Stimulated activated naive CD8-positive, alpha-beta T cell treated with anti-CD3 and anti-CD28 coated beads, Interleukin-15, amount 100 ng/mL, for 72 hours (primary cell): ENCODE measurements at regions not wholly inside any gene's neighbourhood (a gene's known extent, or its start where the extent isn't known, plus 50 kb on each side); places are given as distances from the start of the nearest gene placed in this dataset.

ENCODE experiments used
- ATAC-seq: fragments of 150-1000 bp; cut with Tn5 transposase; 2 replicates; pipeline ENCODE4 v1.10.0; 2021; ENCODE audit warnings: mild to moderate bottlenecking, moderate library complexity
- DNase-seq, 2 donors: peaks; one replicate each; pipeline ENCODE4 v3.0.0; 2021 to 2022
- H3K27ac Mint-ChIP-seq, 2 donors: one replicate each; pipeline ENCODE4 v1.8.0; 2022; ENCODE audit warnings: mild to moderate bottlenecking in 2 of 2, mixed read lengths in 2 of 2, moderate library complexity in 2 of 2
- H3K27me3 Mint-ChIP-seq: one replicate; pipeline ENCODE4 v1.8.0; 2022; ENCODE audit warnings: mixed read lengths
- H3K4me1 Mint-ChIP-seq: one replicate; pipeline ENCODE4 v1.8.0; 2022; ENCODE audit warnings: mild to moderate bottlenecking, mixed read lengths
- H3K4me3 Mint-ChIP-seq, 2 donors: one replicate each; pipeline ENCODE4 v1.8.0; 2022; ENCODE audit warnings: mild to moderate bottlenecking in 2 of 2, mixed read lengths in 2 of 2, moderate library complexity in 1 of 2
- H3K9me3 Mint-ChIP-seq, 2 donors: one replicate each; pipeline ENCODE4 v1.8.0; 2022; ENCODE audit warnings: mixed read lengths in 2 of 2

GRCh38 chr12:98059659-98060343 lies 455.6 kb upstream of the TMPO start:
- H3K9me3 Mint-ChIP-seq, result no peaks in the 10 kb centered on the region
- no peak for ATAC-seq
- no peaks in the 10 kb centered on the region for H3K27me3 Mint-ChIP-seq
- DNase-seq, result no peak
- H3K27ac Mint-ChIP-seq, result no peak overlapping the region
- H3K4me3 Mint-ChIP-seq, result no peak overlapping the region
- H3K4me1 Mint-ChIP-seq, result no peaks in the 10 kb centered on the region

DNA sequence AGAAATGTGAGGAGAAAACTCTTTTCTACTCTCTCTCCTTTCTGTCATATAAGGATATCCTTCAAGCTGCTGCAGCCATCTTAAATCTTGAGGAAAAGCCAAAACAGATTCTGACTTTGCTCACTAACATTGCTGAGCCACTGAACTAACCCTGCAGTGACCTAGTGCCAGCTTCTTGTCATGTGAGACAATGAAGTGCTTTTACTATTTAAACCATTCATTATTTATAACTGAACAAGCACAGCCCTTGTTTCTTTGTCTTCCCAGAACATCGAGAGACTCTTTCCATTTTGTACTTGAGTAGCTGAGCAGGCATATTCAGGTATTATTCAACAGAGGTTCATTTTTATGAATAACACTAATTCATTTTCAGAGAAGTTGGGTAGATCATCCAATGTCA lies 455.0 kb upstream of the TMPO start:
- H3K4me1 Mint-ChIP-seq, result no peaks in the 10 kb centered on the region
- ATAC-seq, result no peak

DNA sequence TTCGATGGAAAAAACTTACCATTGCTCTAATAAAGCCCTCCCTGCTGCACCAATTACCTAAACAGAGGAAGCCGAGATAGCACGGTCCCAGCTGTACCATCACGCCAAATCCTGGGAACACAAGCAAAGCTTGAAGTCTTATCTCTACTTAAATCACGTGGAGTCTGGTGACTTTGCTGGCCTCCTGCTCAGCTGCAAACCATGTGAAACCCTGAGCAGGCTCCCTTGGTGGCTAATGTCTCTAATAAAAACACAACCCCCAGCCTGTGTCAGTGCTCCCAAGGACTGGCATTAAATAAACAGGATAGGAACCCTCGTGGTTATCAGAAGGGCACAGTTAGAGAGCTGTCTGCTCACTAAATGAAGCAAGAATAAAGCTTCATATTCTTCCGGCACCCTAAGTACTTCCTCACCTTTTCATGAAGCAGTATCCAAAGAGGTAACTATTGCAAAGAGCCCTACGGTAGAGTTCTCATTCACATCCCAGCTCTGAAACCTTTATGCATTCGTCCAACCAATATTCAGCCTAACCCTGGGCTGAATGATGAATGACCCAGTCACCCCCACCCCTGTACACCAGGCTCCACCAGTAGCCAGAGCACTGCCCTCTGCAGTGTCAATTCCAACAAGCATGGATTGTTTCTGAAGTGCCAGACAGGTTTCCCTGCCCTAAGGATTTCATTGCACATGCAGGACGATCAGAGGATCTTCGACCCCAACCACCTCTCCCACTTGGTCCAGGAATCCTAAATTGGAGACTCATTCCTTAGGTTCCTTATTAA lies 452.7 kb upstream of the TMPO start:
- DNase-seq (no peak), ATAC-seq (no peak)
- Mint-ChIP-seq H3K9me3 (no peaks in the 10 kb centered on the region), H3K27ac (no peak overlapping the region), H3K4me1 (no peaks in the 10 kb centered on the region), H3K4me3 (no peak overlapping the region), H3K27me3 (no peaks in the 10 kb centered on the region)

More for the DNA sequence above, 455.0 kb upstream of the TMPO start:
- Mint-ChIP-seq H3K4me3 (no peak overlapping the region), H3K9me3 (no peaks in the 10 kb centered on the region), H3K27me3 (no peaks in the 10 kb centered on the region), H3K27ac (no peak overlapping the region)
- DNase-seq, result no peak

GRCh38 chr12:98064501-98064900 lies 450.9 kb upstream of the TMPO start:
- H3K4me3 Mint-ChIP-seq, result no peak overlapping the region
- H3K27ac Mint-ChIP-seq, result no peak overlapping the region
- no peaks in the 10 kb centered on the region for H3K9me3 Mint-ChIP-seq
- no peak for ATAC-seq
- no peaks in the 10 kb centered on the region for H3K4me1 Mint-ChIP-seq
- no peak for DNase-seq
- no peaks in the 10 kb centered on the region for H3K27me3 Mint-ChIP-seq

GRCh38 chr12:98067795-98068194 lies 447.6 kb upstream of the TMPO start:
- Mint-ChIP-seq H3K9me3 (peaks cover 3 to 6% of the 10 kb centered on the region in 2 donors), H3K27ac (no peak overlapping the region), H3K27me3 (no peaks in the 10 kb centered on the region), H3K4me1 (no peaks in the 10 kb centered on the region), H3K4me3 (no peak overlapping the region)
- DNase-seq, result no peak
- no peak for ATAC-seq

GRCh38 chr12:98073610-98074009 lies 441.8 kb upstream of the TMPO start:
- H3K27me3 Mint-ChIP-seq, result no peaks in the 10 kb centered on the region
- no peaks in the 10 kb centered on the region for H3K4me1 Mint-ChIP-seq
- DNase-seq (no peak), ATAC-seq (no peak)
- no peak overlapping the region for H3K4me3 Mint-ChIP-seq
- H3K9me3 Mint-ChIP-seq, result peaks cover 7 to 9% of the 10 kb centered on the region in 2 donors
- no peak overlapping the region for H3K27ac Mint-ChIP-seq

DNA sequence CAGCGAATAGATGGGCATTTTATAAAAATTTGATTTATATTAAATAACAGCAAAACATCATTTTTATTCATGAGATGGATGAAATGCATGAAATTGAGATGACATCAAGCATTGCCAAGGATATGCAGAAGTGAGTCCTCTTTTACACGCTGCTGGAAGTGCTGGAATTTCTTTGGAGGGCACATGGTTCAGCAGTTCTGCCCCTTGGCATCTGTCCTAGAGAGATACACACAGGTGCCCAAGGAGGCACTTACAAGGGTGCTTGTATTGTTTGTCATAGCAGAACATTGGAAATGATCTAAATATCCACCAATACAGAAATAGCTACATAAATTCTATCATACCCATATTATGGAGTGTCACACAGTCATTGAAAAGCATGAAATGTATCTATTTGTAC lies 441.1 kb upstream of the TMPO start:
- Mint-ChIP-seq H3K9me3 (peaks cover 7 to 9% of the 10 kb centered on the region in 2 donors), H3K4me1 (no peaks in the 10 kb centered on the region), H3K4me3 (no peak overlapping the region), H3K27ac (no peak overlapping the region), H3K27me3 (no peaks in the 10 kb centered on the region)
- DNase-seq (no peak), ATAC-seq (no peak)

DNA sequence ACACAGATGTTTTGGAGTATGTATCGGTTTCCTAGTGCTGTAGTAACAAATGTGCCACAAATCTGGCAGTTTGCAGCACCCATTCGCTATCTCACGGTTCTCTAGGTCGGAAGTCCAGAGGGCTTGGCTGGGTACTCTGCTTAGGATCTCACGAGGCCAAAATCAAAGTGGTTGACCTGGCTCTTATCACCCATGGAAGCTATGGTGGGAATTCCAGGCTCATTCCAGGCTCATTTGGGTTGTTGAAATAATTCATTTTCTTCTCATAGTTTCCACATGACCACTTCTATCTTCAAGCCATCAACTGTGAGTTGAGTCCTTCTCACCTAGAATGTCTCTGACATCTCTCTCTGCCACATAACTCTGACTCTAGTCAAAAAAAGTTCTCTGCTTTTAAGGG lies 431.0 kb upstream of the TMPO start:
- DNase-seq (no peak), ATAC-seq (no peak)
- Mint-ChIP-seq H3K4me1 (no peaks in the 10 kb centered on the region), H3K4me3 (no peak overlapping the region), H3K27me3 (no peaks in the 10 kb centered on the region), H3K9me3 (peaks cover 0 to 17% of the 10 kb centered on the region in 2 donors), H3K27ac (peak overlapping the region in 1 of 2 donors; percentile 14)

DNA sequence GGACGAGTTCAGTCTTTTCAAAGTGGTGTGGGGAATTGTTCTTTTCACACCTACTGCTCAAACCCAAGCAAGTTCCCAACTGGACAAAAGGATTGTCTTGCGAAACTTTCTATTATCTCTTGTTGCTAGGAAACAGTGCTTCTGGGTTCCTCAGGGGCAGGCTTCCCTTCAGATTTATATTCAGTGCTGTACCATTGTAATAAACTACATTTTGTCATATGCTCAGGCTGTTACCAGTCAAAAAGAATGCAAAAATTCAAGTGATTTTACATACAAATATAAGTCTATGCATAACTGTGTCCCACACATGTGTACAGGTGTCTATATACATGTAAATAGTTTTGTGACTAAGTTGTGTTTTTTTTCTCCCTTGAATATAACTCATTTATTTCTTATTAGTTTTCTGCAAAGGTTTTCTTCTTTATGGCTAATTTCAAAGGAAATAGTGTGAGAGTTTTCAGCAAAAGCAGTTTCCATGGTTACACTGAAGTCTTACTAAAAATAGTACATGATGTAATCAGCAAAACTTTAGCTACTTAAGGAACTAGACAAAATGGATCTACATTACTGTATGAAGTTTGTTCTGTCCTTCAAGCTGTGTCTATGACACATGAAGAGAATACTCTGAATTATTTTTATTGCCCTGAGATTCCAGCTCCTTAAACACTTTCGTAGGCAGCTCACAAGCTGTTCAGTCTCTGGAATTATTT lies 430.2 kb upstream of the TMPO start:
- H3K9me3 Mint-ChIP-seq, result peaks cover 0 to 21% of the 10 kb centered on the region in 2 donors
- H3K4me3 Mint-ChIP-seq, result no peak overlapping the region
- no peak for ATAC-seq
- no peaks in the 10 kb centered on the region for H3K4me1 Mint-ChIP-seq
- no peak for DNase-seq
- H3K27me3 Mint-ChIP-seq, result no peaks in the 10 kb centered on the region
- H3K27ac Mint-ChIP-seq, result no peak overlapping the region

DNA sequence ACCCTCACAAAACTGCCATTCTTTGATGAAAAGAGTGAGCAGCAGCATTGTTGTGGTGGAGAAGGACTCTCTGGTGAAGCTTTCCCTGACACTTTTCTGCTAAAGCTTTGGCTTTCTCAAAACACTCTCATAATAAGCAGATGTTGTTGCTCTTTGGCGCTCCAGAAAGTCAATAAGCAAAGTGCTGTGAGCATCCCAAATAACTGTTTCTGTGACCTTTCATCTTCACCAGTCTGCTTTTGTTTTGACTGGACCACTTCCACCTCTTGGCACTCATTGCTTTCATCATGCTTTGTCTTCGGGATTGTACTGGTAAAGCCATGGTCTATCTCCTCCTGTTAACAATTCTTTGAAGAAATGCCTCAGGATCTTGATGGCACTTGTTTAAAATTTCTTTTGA lies 424.7 kb upstream of the TMPO start:
- H3K4me1 Mint-ChIP-seq, result no peaks in the 10 kb centered on the region
- no peaks in the 10 kb centered on the region for H3K27me3 Mint-ChIP-seq
- DNase-seq, result no peak
- ATAC-seq, result no peak
- H3K27ac Mint-ChIP-seq, result no peak overlapping the region
- no peak overlapping the region for H3K4me3 Mint-ChIP-seq
- peaks cover 0 to 26% of the 10 kb centered on the region in 2 donors for H3K9me3 Mint-ChIP-seq

DNA sequence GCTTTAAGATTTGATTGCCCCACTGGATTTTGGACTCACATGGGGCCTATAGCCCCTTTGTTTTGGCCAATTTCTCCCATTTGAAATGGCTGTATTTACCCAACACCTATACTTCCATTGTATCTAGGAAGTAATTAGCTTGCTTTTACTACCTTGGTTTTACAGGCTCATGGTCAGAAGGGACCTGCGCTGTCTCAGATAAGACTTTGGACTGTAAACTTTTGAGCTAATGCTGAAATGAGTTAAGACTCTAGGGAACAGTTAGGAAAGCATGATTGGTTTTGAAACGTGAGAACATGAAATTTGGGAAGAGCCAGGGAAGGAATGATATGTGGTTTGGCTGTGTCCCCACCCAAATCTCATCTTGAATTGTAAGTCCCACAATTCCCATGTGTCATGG lies 419.0 kb upstream of the TMPO start:
- ATAC-seq (no peak), DNase-seq (no peak)
- H3K4me1 Mint-ChIP-seq, result no peaks in the 10 kb centered on the region
- H3K9me3 Mint-ChIP-seq, result peaks cover 0 to 21% of the 10 kb centered on the region in 2 donors
- H3K27ac Mint-ChIP-seq, result no peak overlapping the region
- no peaks in the 10 kb centered on the region for H3K27me3 Mint-ChIP-seq
- no peak overlapping the region for H3K4me3 Mint-ChIP-seq

GRCh38 chr12:98106031-98106683 lies 409.2 kb upstream of the TMPO start:
- H3K27me3 Mint-ChIP-seq, result no peaks in the 10 kb centered on the region
- ATAC-seq, result no peak
- H3K4me1 Mint-ChIP-seq, result no peaks in the 10 kb centered on the region
- H3K4me3 Mint-ChIP-seq, result no peak overlapping the region
- no peaks in the 10 kb centered on the region for H3K9me3 Mint-ChIP-seq
- no peak for DNase-seq
- no peak overlapping the region for H3K27ac Mint-ChIP-seq

DNA sequence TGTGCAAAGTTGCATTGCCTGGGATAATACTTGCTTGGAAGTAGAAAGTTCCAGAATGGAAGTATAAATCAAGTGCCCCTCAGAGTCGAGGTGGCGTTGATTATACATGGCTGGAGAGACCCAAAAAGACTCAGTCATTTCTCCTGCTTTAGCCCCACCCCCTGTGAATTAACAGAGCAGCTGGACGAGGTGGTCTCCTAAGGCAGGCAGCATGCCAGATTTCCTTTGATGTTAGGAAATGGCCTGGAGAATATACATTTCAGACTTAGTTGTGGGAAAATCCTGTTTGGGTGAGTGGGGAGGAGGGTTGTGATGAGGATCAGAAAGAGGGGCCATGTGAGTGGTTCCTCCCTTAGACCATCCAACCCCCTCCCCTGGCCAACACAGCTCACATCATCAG lies 406.1 kb upstream of the TMPO start:
- Mint-ChIP-seq H3K27ac (no peak overlapping the region), H3K9me3 (no peaks in the 10 kb centered on the region), H3K4me3 (no peak overlapping the region), H3K4me1 (no peaks in the 10 kb centered on the region), H3K27me3 (no peaks in the 10 kb centered on the region)
- ATAC-seq (no peak), DNase-seq (no peak)

GRCh38 chr12:98110536-98110935 lies 404.9 kb upstream of the TMPO start:
- DNase-seq (no peak), ATAC-seq (no peak)
- H3K9me3 Mint-ChIP-seq, result no peaks in the 10 kb centered on the region
- H3K4me3 Mint-ChIP-seq, result no peak overlapping the region
- no peaks in the 10 kb centered on the region for H3K27me3 Mint-ChIP-seq
- no peaks in the 10 kb centered on the region for H3K4me1 Mint-ChIP-seq
- no peak overlapping the region for H3K27ac Mint-ChIP-seq

- H3K9me3 Mint-ChIP-seq, result no peaks in the 10 kb centered on the region
- ATAC-seq (no peak), DNase-seq (no peak)
- H3K27me3 Mint-ChIP-seq, result no peaks in the 10 kb centered on the region
- no peak overlapping the region for H3K27ac Mint-ChIP-seq
- H3K4me1 Mint-ChIP-seq, result no peaks in the 10 kb centered on the region
- H3K4me3 Mint-ChIP-seq, result no peak overlapping the region
These were observed 401.8 kb upstream of the TMPO start for GRCh38 chr12:98113548-98113947.

DNA sequence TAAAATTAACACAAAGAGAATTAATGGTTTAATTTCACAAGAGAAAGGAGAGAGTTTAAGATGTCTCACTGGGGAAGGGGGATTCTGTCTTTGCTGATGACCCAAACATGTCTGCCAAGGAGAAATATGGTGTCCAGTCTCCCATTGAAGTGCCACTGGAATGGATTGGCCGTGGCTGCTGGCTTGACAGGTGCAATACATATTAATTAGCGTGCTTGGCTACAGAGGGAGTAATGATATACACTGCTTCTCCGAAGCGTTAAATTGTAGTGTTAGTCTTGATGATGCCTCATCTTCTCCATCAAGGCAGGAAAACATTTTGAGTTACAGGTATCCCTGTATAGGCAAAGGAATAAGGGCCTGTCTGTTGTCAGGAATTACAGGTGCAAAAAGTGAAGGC lies 393.4 kb upstream of the TMPO start:
- Mint-ChIP-seq H3K27ac (no peak overlapping the region), H3K27me3 (peaks cover 11% of the 10 kb centered on the region), H3K9me3 (peaks cover 0 to 4% of the 10 kb centered on the region in 2 donors), H3K4me3 (no peak overlapping the region), H3K4me1 (no peaks in the 10 kb centered on the region)
- DNase-seq (no peak), ATAC-seq (no peak)
